HepG2 (cell line): ENCODE measurements at regions not wholly inside any gene's neighbourhood (a gene's known extent, or its start where the extent isn't known, plus 50 kb on each side); places are given as distances from the start of the nearest gene placed in this dataset.

Source experiments
- ATAC-seq: fragments of 200-7000 bp; cut with Tn5 transposase; 3 replicates; pipeline ENCODE4 v1.9.1; 2020; ENCODE audit warnings: mild to moderate bottlenecking, moderate library complexity
- BruUV-seq: library from RNA; stranded (reverse); fragments of 400-500 nt; replicated peaks from 2 replicates; lab custom pipeline; 2021; lab: Mats Ljungman, UMichigan
- CTCF ChIA-PET: fragments of 300-600 bp; formaldehyde crosslinking; extraction: SDS; loops from one replicate; lab custom pipeline; 2021; ENCODE audit warnings: low total read pairs, inconsistent platforms, low intra/inter-chr PET ratio; lab: Yijun Ruan, JAX
- POLR2A ChIA-PET: fragments of 350-600 bp; sonication (Branson Sonifier 250); formaldehyde crosslinking; loops from one replicate; lab custom pipeline; 2020; ENCODE audit warnings: antibody characterized with exemption, inconsistent platforms; lab: Yijun Ruan, JAX
- DNase-seq: peaks from one replicate; pipeline ENCODE4 v3.0.0-alpha.2; 2015; ENCODE audit warnings: low spot score
- FAIRE-seq: peaks from 3 replicates; lab custom pipeline; 2011; peaks lifted over from hg19 to GRCh38; lab: Jason Lieb, UNC
- H2AFZ ChIP-seq: one replicate; pipeline ENCODE4 v1.6.1; 2011; ENCODE audit warnings: low read length, inconsistent platforms
- H3K27ac ChIP-seq: fragments of 300-600 bp; 3 replicates; pipeline ENCODE4 v1.8.0; 2011; ENCODE audit warnings: mixed run types, mild to moderate bottlenecking, mixed read lengths, low read length, inconsistent platforms; ENCODE audit not compliant: insufficient read depth; ENCODE audit errors: extremely low read length
- H3K27me3 ChIP-seq, 2 experiments: fragments of 200-600 bp in 1 of 2; 2 replicates in 1 of 2; 3 replicates in 1 of 2; pipeline versions ENCODE4 v1.6.0 to v1.8.0; 2011; ENCODE audit warnings: low read length in 2 of 2, mild to moderate bottlenecking in 2 of 2, moderate library complexity in 2 of 2, inconsistent platforms in 1 of 2; ENCODE audit not compliant: insufficient read depth in 2 of 2, control insufficient read depth in 1 of 2
- H3K36me3 ChIP-seq, 2 experiments: fragments of 200-600 bp in 1 of 2; replicated peaks in 1 of 2; 2 replicates in 1 of 2; 3 replicates in 1 of 2; pipeline versions ENCODE4 v1.5.1 to v1.8.0; 2011; ENCODE audit warnings: low read length in 2 of 2, inconsistent platforms in 1 of 2; ENCODE audit not compliant: insufficient read depth in 2 of 2, control insufficient read depth in 1 of 2
- H3K4me1 ChIP-seq: 2 replicates; pipeline ENCODE4 v1.5.1; 2012; ENCODE audit warnings: low read length, inconsistent platforms; ENCODE audit not compliant: insufficient read depth
- H3K4me2 ChIP-seq: 2 replicates; pipeline ENCODE4 v1.6.0; 2011; ENCODE audit warnings: low read depth, low read length, inconsistent platforms
- H3K4me3 ChIP-seq, 3 experiments: fragments of 200-600 bp in 1 of 3; sonication (generic), shearing (Covaris generic) in 1 of 3; replicated peaks in 1 of 3; 2 replicates each; pipeline ENCODE4 v1.5.1; 2011 to 2016; ENCODE audit warnings: low read length in 3 of 3, inconsistent platforms in 2 of 3, low read depth in 2 of 3, mild to moderate bottlenecking in 2 of 3, control low read depth in 1 of 3, mixed read lengths in 1 of 3; ENCODE audit not compliant: insufficient read depth in 1 of 3
- H3K79me2 ChIP-seq: one replicate; pipeline ENCODE4 v1.6.1; 2011; ENCODE audit warnings: low read length, inconsistent platforms; ENCODE audit not compliant: insufficient read depth
- H3K9ac ChIP-seq: 2 replicates; pipeline ENCODE4 v1.6.0; 2011; ENCODE audit warnings: mild to moderate bottlenecking, low read depth, low read length, inconsistent platforms; ENCODE audit not compliant: insufficient read depth
- H3K9me3 ChIP-seq: 2 replicates; pipeline ENCODE4 v1.5.1; 2012; ENCODE audit warnings: mild to moderate bottlenecking, low read length
- H4K20me1 ChIP-seq: 2 replicates; pipeline ENCODE4 v1.6.0; 2011; ENCODE audit warnings: inconsistent platforms, mild to moderate bottlenecking, low read length, moderate library complexity; ENCODE audit not compliant: insufficient read depth
- EEA1 ChIP-seq: sonication (generic); formaldehyde crosslinking; IDR thresholded peaks from 2 replicates; pipeline ENCODE4 v1.5.1; 2020; ENCODE audit warnings: mild to moderate bottlenecking, missing genetic modification reagents, borderline replicate concordance
- JUND ChIP-seq: sonication (generic); formaldehyde crosslinking; IDR thresholded peaks from 2 replicates; pipeline ENCODE4 v1.8.0; 2022; ENCODE audit warnings: mild to moderate bottlenecking, missing genetic modification reagents
- RFXAP ChIP-seq: sonication (generic); formaldehyde crosslinking; IDR thresholded peaks from 2 replicates; pipeline ENCODE4 v1.4.0; 2020; ENCODE audit warnings: missing genetic modification reagents, borderline replicate concordance
- ZMYM2 ChIP-seq: sonication (generic); formaldehyde crosslinking; IDR thresholded peaks from 2 replicates; pipeline ENCODE4 v1.8.0; 2022; ENCODE audit warnings: mild to moderate bottlenecking, missing genetic modification reagents
- ZNF264 ChIP-seq: sonication (generic); formaldehyde crosslinking; IDR thresholded peaks from 2 replicates; pipeline ENCODE4 v1.4.0; 2020; ENCODE audit warnings: missing genetic modification reagents
- ZNF432 ChIP-seq: sonication (generic); formaldehyde crosslinking; IDR thresholded peaks from 2 replicates; pipeline ENCODE4 v1.5.0; 2020; ENCODE audit warnings: missing genetic modification reagents, mild to moderate bottlenecking, borderline replicate concordance
- WGBS: methylation state at CpG from one replicate; pipeline ENCODE4 v1.1.6; 2017; ENCODE audit warnings: low lambda C conversion rate; 5-methylcytosine and 5-hydroxymethylcytosine counted together
- in situ Hi-C: cut with HindIII; loops from 2 replicates; pipeline ENCODE4 v1.10.0; 2017; ENCODE audit warnings: low pct_unique_long_range_greater_than_20kb; ENCODE audit not compliant: extremely low pct_ligation_motif_present
- intact Hi-C: fragments of 100-400 bp; cut with micrococcal nuclease; formaldehyde crosslinking; loops from one replicate; pipeline ENCODE4 v1.10.0; 2022; ENCODE audit not compliant: unreplicated experiment

DNA sequence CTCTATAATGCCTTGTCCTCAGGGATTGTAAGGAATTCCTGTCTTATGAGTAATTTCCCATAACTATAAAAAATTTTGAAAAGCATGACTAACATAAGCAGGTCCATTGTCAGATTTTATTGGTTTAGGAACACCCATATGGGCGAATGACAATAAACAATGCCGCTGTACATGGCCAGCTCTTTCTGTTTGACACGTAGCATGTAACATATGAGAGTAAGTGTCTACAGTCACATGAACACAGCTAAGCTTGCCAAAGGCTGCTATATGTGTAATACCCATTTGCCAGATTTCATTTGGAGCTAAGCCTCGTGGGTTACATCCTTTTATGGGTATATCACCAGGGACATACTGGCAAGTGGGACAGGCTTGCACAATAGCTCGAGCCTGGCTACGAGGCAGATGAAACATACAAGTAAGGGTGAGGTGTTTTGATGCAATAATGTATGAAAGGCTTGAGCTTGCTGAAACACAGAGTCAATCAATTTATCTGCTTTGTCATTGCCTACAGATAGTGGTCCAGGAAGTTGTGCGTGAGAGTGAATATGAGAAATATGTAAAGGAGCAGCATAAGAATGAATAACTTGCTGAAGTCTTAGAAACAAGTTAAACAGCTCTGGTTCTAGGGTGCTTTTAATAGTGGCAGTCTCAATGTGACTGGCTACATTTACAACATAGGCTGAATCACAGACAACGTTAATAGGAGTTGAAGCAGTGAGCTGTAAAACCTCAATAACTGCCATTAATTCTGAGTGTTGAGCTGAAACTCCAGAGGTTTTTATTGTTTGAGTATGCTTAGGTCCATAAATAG is 67.4 kb upstream of the UGT2B10 start:
- no TSS peak for BruUV-seq
- Histone ChIP-seq H3K9me3 (0 out of 2 replicates have a peak, but pooled peaks cover 8% of the 10 kb centered on the region), H3K4me3 (no peak overlapping the region), H4K20me1 (no peaks in the 10 kb centered on the region), H3K4me2 (no peak overlapping the region), H3K79me2 (no peaks in the 10 kb centered on the region), H3K27me3 (no peaks in the 10 kb centered on the region), H3K4me1 (peaks cover 44% of the 10 kb centered on the region), H3K36me3 (no peaks in the 10 kb centered on the region), H3K27ac (no peak overlapping the region), H3K9ac (no peak overlapping the region), H2AFZ (no peak overlapping the region)
- ChIA-PET POLR2A (interaction anchor here (1.1 kb wide), 1 partner anchor 11 kb away, joined by 6 read pairs; no protein-coding TSS in a partner anchor), CTCF (no interaction called here)
- in situ Hi-C loops, result no loop called here
- intact Hi-C loops, result no loop called here
- ATAC-seq (no peak), DNase-seq (no peak), FAIRE-seq (no peak)
- 60% methylated on average over 8 of the region's 8 CpGs for WGBS
- TF ChIP-seq ZNF432 (CRISPR knock-in tag) (no peak), EEA1 (CRISPR knock-in tag) (no peak), JUND (CRISPR knock-in tag) (no peak), RFXAP (CRISPR knock-in tag) (no peak)

GRCh38 chr4:68750555-68750954 is 65.2 kb upstream of the UGT2B10 start:
- in situ Hi-C loops, result no loop called here
- Histone ChIP-seq H3K79me2 (no peaks in the 10 kb centered on the region), H3K9ac (peak overlapping the region; percentile 6; the same call in 1 of the 2 replicates), H3K4me2 (peak overlapping the region; percentile 37; the same call in 1 of the 2 replicates), H3K36me3 (no peaks in the 10 kb centered on the region), H3K27me3 (no peaks in the 10 kb centered on the region), H3K27ac (peak overlapping the region; percentile 25), H2AFZ (peak overlapping the region; percentile 82), H4K20me1 (no peaks in the 10 kb centered on the region), H3K4me3 (no peak overlapping the region), H3K4me1 (peaks cover 26% of the 10 kb centered on the region), H3K9me3 (0 out of 2 replicates have a peak, but pooled peaks cover 8% of the 10 kb centered on the region)
- ChIA-PET CTCF (no interaction called here), POLR2A (interaction anchor here (1.0 to 2.2 kb wide), 7 partner anchors 14 to 201 kb away, joined by 3 to 7 read pairs (median 6); partner anchors contain the start of genes UGT2A3 and UGT2B10)
- FAIRE-seq (no peak), DNase-seq (no peak), ATAC-seq (peak; percentile 43; the same call in 2 of the 3 replicates)
- no TSS peak for BruUV-seq
- TF ChIP-seq ZNF264 (CRISPR knock-in tag) (0 out of 2 replicates have a peak, but pooled peaks have one; percentile 67), ZMYM2 (CRISPR knock-in tag) (no peak)
- intact Hi-C loops, result no loop called here
